ENCODE measurements at regions not wholly inside any gene's neighbourhood (a gene's known extent, or its start where the extent isn't known, plus 50 kb on each side); places are given as distances from the start of the nearest gene placed in this dataset.

- in situ Hi-C loops (cut with MboI): no loop called here
- H2AFZ ChIP-seq: no peak overlapping the region
- no peaks in the 10 kb centered on the region for H3K36me3 ChIP-seq (ENCODE audit: low read depth)
- no peak overlapping the region for H3K9ac ChIP-seq
- DNase-seq: no peak
- WGBS, 2 experiments (ENCODE audit: low coverage in 1 of 2, low lambda C conversion rate in 2 of 2, missing lambda C conversion rate in 2 of 2): 0 to 5% methylated on average over 1 of the region's 1 CpG
- no peaks in the 10 kb centered on the region for H3K9me3 ChIP-seq (ENCODE audit: low read depth)
- no peaks in the 10 kb centered on the region for H3K9me2 ChIP-seq (ENCODE audit: insufficient read depth)
- H3K27me3 ChIP-seq (replicated peaks; ENCODE audit: insufficient read depth): no peaks in the 10 kb centered on the region
- H4K20me1 ChIP-seq (ENCODE audit: insufficient read depth): no peaks in the 10 kb centered on the region
- no peaks in the 10 kb centered on the region for H3K79me2 ChIP-seq (ENCODE audit: insufficient read depth)
- no peaks in the 10 kb centered on the region for H3F3A ChIP-seq (ENCODE audit: insufficient read depth)
- no peak overlapping the region for H3K4me3 ChIP-seq
- H3K4me2 ChIP-seq (ENCODE audit: unreplicated experiment): no peak overlapping the region
- H3K27ac ChIP-seq: no peak overlapping the region
- TF ChIP-seq EZH2 (IDR thresholded peaks at IDR 0.05; ENCODE audit: insufficient read depth, poor library complexity, severe bottlenecking) (no peak), EZH2phosphoT487 (IDR thresholded peaks at IDR 0.05; ENCODE audit: insufficient read depth, low read depth) (no peak)
- no peaks in the 10 kb centered on the region for H3K4me1 ChIP-seq (ENCODE audit: insufficient read depth)
Measured at GRCh38 chr4:129403848-129404247, 307.9 kb downstream of the C4orf33 start.

GRCh38 chr4:129410115-129410514, 314.2 kb downstream of the C4orf33 start:
- no peak overlapping the region for H2AFZ ChIP-seq
- no peak overlapping the region for H3K4me3 ChIP-seq
- H3K9me3 ChIP-seq (ENCODE audit: low read depth): no peaks in the 10 kb centered on the region
- no peak overlapping the region for H3K9ac ChIP-seq
- no peak overlapping the region for H3K27ac ChIP-seq
- H3K4me2 ChIP-seq (ENCODE audit: unreplicated experiment): no peak overlapping the region
- no peaks in the 10 kb centered on the region for H3K79me2 ChIP-seq (ENCODE audit: insufficient read depth)
- H3K36me3 ChIP-seq (ENCODE audit: low read depth): no peaks in the 10 kb centered on the region
- TF ChIP-seq EZH2 (IDR thresholded peaks at IDR 0.05; ENCODE audit: insufficient read depth, poor library complexity, severe bottlenecking) (no peak), EZH2phosphoT487 (IDR thresholded peaks at IDR 0.05; ENCODE audit: insufficient read depth, low read depth) (no peak)
- no peaks in the 10 kb centered on the region for H3F3A ChIP-seq (ENCODE audit: insufficient read depth)
- in situ Hi-C loops (cut with MboI): no loop called here
- H3K27me3 ChIP-seq (replicated peaks; ENCODE audit: insufficient read depth): no peaks in the 10 kb centered on the region
- H4K20me1 ChIP-seq (ENCODE audit: insufficient read depth): no peaks in the 10 kb centered on the region
- DNase-seq: no peak
- H3K4me1 ChIP-seq (ENCODE audit: insufficient read depth): no peaks in the 10 kb centered on the region
- WGBS, 2 experiments (ENCODE audit: low coverage in 1 of 2, low lambda C conversion rate in 2 of 2, missing lambda C conversion rate in 2 of 2): 28 to 34% methylated on average over 3 of the region's 3 CpGs
- no peaks in the 10 kb centered on the region for H3K9me2 ChIP-seq (ENCODE audit: insufficient read depth)

- Histone ChIP-seq H3K4me2 (ENCODE audit: unreplicated experiment) (no peak overlapping the region), H3K9me3 (ENCODE audit: low read depth) (no peaks in the 10 kb centered on the region), H3K4me1 (ENCODE audit: insufficient read depth) (no peaks in the 10 kb centered on the region), H3K79me2 (ENCODE audit: insufficient read depth) (no peaks in the 10 kb centered on the region), H3K36me3 (ENCODE audit: low read depth) (no peaks in the 10 kb centered on the region), H3K27ac (no peak overlapping the region), H3K27me3 (replicated peaks; ENCODE audit: insufficient read depth) (no peaks in the 10 kb centered on the region), H4K20me1 (ENCODE audit: insufficient read depth) (no peaks in the 10 kb centered on the region), H3K4me3 (no peak overlapping the region), H3K9me2 (ENCODE audit: insufficient read depth) (no peaks in the 10 kb centered on the region), H2AFZ (no peak overlapping the region), H3K9ac (no peak overlapping the region), H3F3A (ENCODE audit: insufficient read depth) (no peaks in the 10 kb centered on the region)
- in situ Hi-C loops (cut with MboI): no loop called here
- no peak for DNase-seq
- no peak for TF ChIP-seq EZH2 (IDR thresholded peaks at IDR 0.05; ENCODE audit: insufficient read depth, poor library complexity, severe bottlenecking)
- TF ChIP-seq EZH2phosphoT487 (IDR thresholded peaks at IDR 0.05; ENCODE audit: insufficient read depth, low read depth): no peak
- 10 to 11% methylated on average over 1 of the region's 1 CpG for WGBS, 2 experiments (ENCODE audit: low coverage in 1 of 2, low lambda C conversion rate in 2 of 2, missing lambda C conversion rate in 2 of 2)
Measured at GRCh38 chr4:129415004-129415403, 319.1 kb downstream of the C4orf33 start.

- Histone ChIP-seq H3K9me2 (ENCODE audit: insufficient read depth) (no peaks in the 10 kb centered on the region), H3K9me3 (ENCODE audit: low read depth) (no peaks in the 10 kb centered on the region), H3K4me3 (no peak overlapping the region), H3K27ac (no peak overlapping the region), H4K20me1 (ENCODE audit: insufficient read depth) (no peaks in the 10 kb centered on the region), H3F3A (ENCODE audit: insufficient read depth) (no peaks in the 10 kb centered on the region), H3K27me3 (replicated peaks; ENCODE audit: insufficient read depth) (no peaks in the 10 kb centered on the region), H3K9ac (no peak overlapping the region), H3K4me2 (ENCODE audit: unreplicated experiment) (no peak overlapping the region), H3K79me2 (ENCODE audit: insufficient read depth) (no peaks in the 10 kb centered on the region), H3K36me3 (ENCODE audit: low read depth) (no peaks in the 10 kb centered on the region), H2AFZ (no peak overlapping the region), H3K4me1 (ENCODE audit: insufficient read depth) (no peaks in the 10 kb centered on the region)
- in situ Hi-C loops (cut with MboI): no loop called here
- WGBS, 2 experiments (ENCODE audit: low coverage in 1 of 2, low lambda C conversion rate in 2 of 2, missing lambda C conversion rate in 2 of 2): 0% methylated on average over 1 of the region's 1 CpG
- DNase-seq: no peak
- no peak for TF ChIP-seq EZH2 (IDR thresholded peaks at IDR 0.05; ENCODE audit: insufficient read depth, poor library complexity, severe bottlenecking)
- TF ChIP-seq EZH2phosphoT487 (IDR thresholded peaks at IDR 0.05; ENCODE audit: insufficient read depth, low read depth): no peak
Measured at GRCh38 chr4:129420637-129421036, 324.7 kb downstream of the C4orf33 start.

- Histone ChIP-seq H2AFZ (no peak overlapping the region), H3K27ac (no peak overlapping the region), H3K79me2 (ENCODE audit: insufficient read depth) (no peaks in the 10 kb centered on the region), H3K36me3 (ENCODE audit: low read depth) (no peaks in the 10 kb centered on the region), H3K27me3 (replicated peaks; ENCODE audit: insufficient read depth) (no peaks in the 10 kb centered on the region), H3K4me3 (no peak overlapping the region), H3K9ac (no peak overlapping the region), H3K4me1 (ENCODE audit: insufficient read depth) (no peaks in the 10 kb centered on the region), H3K9me3 (ENCODE audit: low read depth) (no peaks in the 10 kb centered on the region), H3K9me2 (ENCODE audit: insufficient read depth) (no peaks in the 10 kb centered on the region), H4K20me1 (ENCODE audit: insufficient read depth) (no peaks in the 10 kb centered on the region), H3F3A (ENCODE audit: insufficient read depth) (no peaks in the 10 kb centered on the region), H3K4me2 (ENCODE audit: unreplicated experiment) (no peak overlapping the region)
- in situ Hi-C loops (cut with MboI): no loop called here
- TF ChIP-seq EZH2 (IDR thresholded peaks at IDR 0.05; ENCODE audit: insufficient read depth, poor library complexity, severe bottlenecking) (no peak), EZH2phosphoT487 (IDR thresholded peaks at IDR 0.05; ENCODE audit: insufficient read depth, low read depth) (no peak)
- DNase-seq: no peak
Measured at GRCh38 chr4:129422277-129422676, 326.3 kb downstream of the C4orf33 start.

Measured in GM23248 (cell line).